HepG2 (cell line): ENCODE measurements at regions not wholly inside any gene's neighbourhood (a gene's known extent, or its start where the extent isn't known, plus 50 kb on each side); places are given as distances from the start of the nearest gene placed in this dataset.

ENCODE experiments used
- CREM ChIP-seq, 2 experiments: sonication (generic) in 1 of 2; formaldehyde crosslinking in 1 of 2; IDR thresholded peaks; 2 replicates each; pipeline versions ENCODE4 v1.4.0 to v1.6.1; 2016 to 2020; ENCODE audit warnings: antibody characterized with exemption in 1 of 2, mild to moderate bottlenecking in 1 of 2, missing genetic modification reagents in 1 of 2
- HDAC6 ChIP-seq: fragments of 200-600 bp; sonication (generic); IDR thresholded peaks from 2 replicates; pipeline ENCODE4 v1.7.0; 2017; ENCODE audit warnings: mild to moderate bottlenecking, antibody characterized with exemption, low read length, low read depth
- HOXA7 ChIP-seq: sonication (generic); formaldehyde crosslinking; IDR thresholded peaks from 2 replicates; pipeline ENCODE4 v1.8.1; 2022; ENCODE audit warnings: mild to moderate bottlenecking, missing genetic modification reagents, moderate library complexity
- KDM1A ChIP-seq: IDR thresholded peaks from 2 replicates; pipeline ENCODE4 v1.6.1; 2016; ENCODE audit warnings: missing compliant biosample characterization
- PHB2 ChIP-seq: fragments of 450-650 bp; IDR thresholded peaks from 2 replicates; pipeline ENCODE4 v1.6.1; 2018; ENCODE audit not compliant: partially characterized antibody
- PRDM4 ChIP-seq: sonication (generic); formaldehyde crosslinking; IDR thresholded peaks from 2 replicates; pipeline ENCODE4 v1.9.0; 2021; ENCODE audit warnings: missing genetic modification reagents, borderline replicate concordance

GRCh38 chr9:119441338-119441737 is 72.1 kb upstream of the BRINP1 start:
- no peak for TF ChIP-seq KDM1A (CRISPR knock-in tag)
- no peak for TF ChIP-seq CREM (IDR thresholded peaks at IDR 0.05)
- TF ChIP-seq CREM (CRISPR knock-in tag; IDR thresholded peaks at IDR 0.05), result no peak
- no peak for TF ChIP-seq HOXA7 (CRISPR knock-in tag)
- no peak for TF ChIP-seq PRDM4
- no peak for TF ChIP-seq PHB2
- TF ChIP-seq HDAC6, result no peak
